ENCODE measurements at regions not wholly inside any gene's neighbourhood (a gene's known extent, or its start where the extent isn't known, plus 50 kb on each side); places are given as distances from the start of the nearest gene placed in this dataset.
"Not testable (repeated sequence)": the region's sequence is repeated elsewhere in the genome, so short reads cannot be mapped to it uniquely, and the experiment has no call there.

- TF ChIP-seq, protein P1, sequence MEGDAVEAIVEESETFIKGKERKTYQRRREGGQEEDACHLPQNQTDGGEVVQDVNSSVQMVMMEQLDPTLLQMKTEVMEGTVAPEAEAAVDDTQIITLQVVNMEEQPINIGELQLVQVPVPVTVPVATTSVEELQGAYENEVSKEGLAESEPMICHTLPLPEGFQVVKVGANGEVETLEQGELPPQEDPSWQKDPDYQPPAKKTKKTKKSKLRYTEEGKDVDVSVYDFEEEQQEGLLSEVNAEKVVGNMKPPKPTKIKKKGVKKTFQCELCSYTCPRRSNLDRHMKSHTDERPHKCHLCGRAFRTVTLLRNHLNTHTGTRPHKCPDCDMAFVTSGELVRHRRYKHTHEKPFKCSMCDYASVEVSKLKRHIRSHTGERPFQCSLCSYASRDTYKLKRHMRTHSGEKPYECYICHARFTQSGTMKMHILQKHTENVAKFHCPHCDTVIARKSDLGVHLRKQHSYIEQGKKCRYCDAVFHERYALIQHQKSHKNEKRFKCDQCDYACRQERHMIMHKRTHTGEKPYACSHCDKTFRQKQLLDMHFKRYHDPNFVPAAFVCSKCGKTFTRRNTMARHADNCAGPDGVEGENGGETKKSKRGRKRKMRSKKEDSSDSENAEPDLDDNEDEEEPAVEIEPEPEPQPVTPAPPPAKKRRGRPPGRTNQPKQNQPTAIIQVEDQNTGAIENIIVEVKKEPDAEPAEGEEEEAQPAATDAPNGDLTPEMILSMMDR (optimal IDR thresholded peaks at IDR 0.05 in 1 of 3, IDR thresholded peaks at IDR 0.05 in 1 of 3, conservative IDR thresholded peaks at IDR 0.05 in 1 of 3; ENCODE audit: extremely low read depth in 1 of 3, insufficient read depth in 2 of 3, low read length in 3 of 3) = not testable (repeated sequence)
- TF ChIP-seq EZH2 (IDR thresholded peaks at IDR 0.05; ENCODE audit: low read length) = not testable (repeated sequence)
These were observed 153.4 kb upstream of the CCZ1B start for GRCh38 chr7:6979456-6979855.
